Transverse colon (tissue), 4 donors: ENCODE measurements at regions not wholly inside any gene's neighbourhood (a gene's known extent, or its start where the extent isn't known, plus 50 kb on each side); places are given as distances from the start of the nearest gene placed in this dataset.

ENCODE experiments used
- DNase-seq: peaks from one replicate; pipeline ENCODE4 v3.0.0-alpha.2; 2019
- H3K27ac ChIP-seq, 4 donors: fragments of 200-600 bp; sonication (generic); 2 replicates each; pipeline ENCODE4 v1.5.1; 2016 to 2018; ENCODE audit warnings: inconsistent platforms in 4 of 4
- H3K27me3 ChIP-seq: fragments of 200-600 bp; sonication (generic); 2 replicates; pipeline ENCODE4 v1.5.1; 2017; ENCODE audit warnings: inconsistent platforms
- H3K36me3 ChIP-seq, 4 donors: fragments of 200-600 bp; sonication (generic); 2 replicates each; pipeline ENCODE4 v1.5.1; 2017 to 2019; ENCODE audit warnings: inconsistent platforms in 4 of 4
- H3K4me1 ChIP-seq, 4 donors: fragments of 200-600 bp; sonication (generic); 2 replicates each; pipeline ENCODE4 v1.5.1; 2017 to 2020; ENCODE audit warnings: inconsistent platforms in 4 of 4
- H3K4me3 ChIP-seq, 4 donors: fragments of 200-600 bp; sonication (generic); 1 replicate in 1 of 4; 2 replicates in 3 of 4; pipeline versions ENCODE4 v1.5.1 to v1.6.1; 2017 to 2019; ENCODE audit warnings: inconsistent platforms in 4 of 4
- H3K9me3 ChIP-seq, 2 donors: fragments of 200-600 bp; sonication (generic); 2 replicates each; pipeline ENCODE4 v1.5.1; 2017 to 2019; ENCODE audit warnings: inconsistent platforms in 2 of 2
- EP300 ChIP-seq: sonication (generic); formaldehyde crosslinking; IDR thresholded peaks from one replicate; pipeline ENCODE4 v1.6.1; 2017; ENCODE audit warnings: antibody characterized with exemption, low read depth
- POLR2A ChIP-seq: fragments of 450-650 bp; IDR thresholded peaks from one replicate; pipeline ENCODE4 v1.6.1; 2016; ENCODE audit warnings: antibody characterized with exemption, mild to moderate bottlenecking, moderate library complexity
- POLR2AphosphoS5 ChIP-seq, 3 donors: sonication (generic); formaldehyde crosslinking; IDR thresholded peaks; one replicate each; pipeline ENCODE4 v1.6.1; 2016; ENCODE audit warnings: antibody characterized with exemption in 3 of 3
- WGBS, 2 donors: methylation state at CpG; one replicate each; pipeline ENCODE4 v1.1.5; 2018; ENCODE audit warnings: low coverage in 1 of 2; 5-methylcytosine and 5-hydroxymethylcytosine counted together
- in situ Hi-C, 4 donors: fragments of 200-750 bp; cut with MboI; loops; one replicate each; pipeline versions ENCODE4 v1.15.0 to v1.15.1; 2017; ENCODE audit warnings: low sequenced_read_pairs in 3 of 4, low pct_ligation_motif_present in 1 of 4, low pct_unique_long_range_greater_than_20kb in 1 of 4
- intact Hi-C: fragments of 100-400 bp; cut with DNase I; formaldehyde crosslinking; loops from one replicate; pipeline ENCODE4 v1.15.1; 2023; ENCODE audit warnings: low total_unique reads
- TF ChIP-seq, protein P1 (sequence below), 5 experiments: fragments of 200-600 bp in 3 of 5; fragments of 450-650 bp in 2 of 5; sonication (generic) in 3 of 5; IDR thresholded peaks; 1 replicate in 2 of 5; 2 replicates in 3 of 5; pipeline ENCODE4 v1.5.1; 2016 to 2017; ENCODE audit warnings: antibody characterized with exemption in 5 of 5, inconsistent platforms in 3 of 5, mild to moderate bottlenecking in 2 of 5, moderate library complexity in 1 of 5

DNA sequence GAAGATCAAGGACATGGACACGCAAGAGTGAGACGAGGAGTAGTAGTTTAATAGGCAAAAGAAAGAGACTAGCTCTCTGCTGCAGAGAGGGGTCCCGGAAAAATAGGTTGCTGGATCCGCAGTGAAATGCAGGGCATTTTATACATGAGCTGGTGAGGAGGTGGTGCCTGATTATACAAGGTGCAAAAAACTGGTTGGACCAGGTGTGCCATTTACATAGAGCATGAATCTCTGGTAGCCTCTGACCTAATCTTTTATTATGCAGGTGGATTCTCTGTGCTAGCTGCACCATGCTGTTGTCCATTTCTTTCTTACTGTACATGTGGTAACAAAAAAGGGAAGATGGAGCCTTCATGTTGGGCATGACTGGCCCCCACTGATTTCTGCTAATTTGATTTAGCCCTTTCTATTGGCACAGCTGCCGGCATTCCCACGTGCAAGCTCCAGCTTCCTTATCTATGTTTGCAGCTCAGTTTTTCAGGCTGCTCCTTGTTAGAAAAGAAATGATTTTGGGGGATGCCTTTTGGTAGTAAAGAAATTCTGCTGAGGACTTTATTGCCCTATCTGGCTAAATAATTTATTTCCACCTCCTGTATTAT, 548.1 kb downstream of the BRINP3 start:
- WGBS, 2 donors: 79 to 85% methylated on average over 5 to 6 of the region's 6 CpGs
- TF ChIP-seq, protein P1, sequence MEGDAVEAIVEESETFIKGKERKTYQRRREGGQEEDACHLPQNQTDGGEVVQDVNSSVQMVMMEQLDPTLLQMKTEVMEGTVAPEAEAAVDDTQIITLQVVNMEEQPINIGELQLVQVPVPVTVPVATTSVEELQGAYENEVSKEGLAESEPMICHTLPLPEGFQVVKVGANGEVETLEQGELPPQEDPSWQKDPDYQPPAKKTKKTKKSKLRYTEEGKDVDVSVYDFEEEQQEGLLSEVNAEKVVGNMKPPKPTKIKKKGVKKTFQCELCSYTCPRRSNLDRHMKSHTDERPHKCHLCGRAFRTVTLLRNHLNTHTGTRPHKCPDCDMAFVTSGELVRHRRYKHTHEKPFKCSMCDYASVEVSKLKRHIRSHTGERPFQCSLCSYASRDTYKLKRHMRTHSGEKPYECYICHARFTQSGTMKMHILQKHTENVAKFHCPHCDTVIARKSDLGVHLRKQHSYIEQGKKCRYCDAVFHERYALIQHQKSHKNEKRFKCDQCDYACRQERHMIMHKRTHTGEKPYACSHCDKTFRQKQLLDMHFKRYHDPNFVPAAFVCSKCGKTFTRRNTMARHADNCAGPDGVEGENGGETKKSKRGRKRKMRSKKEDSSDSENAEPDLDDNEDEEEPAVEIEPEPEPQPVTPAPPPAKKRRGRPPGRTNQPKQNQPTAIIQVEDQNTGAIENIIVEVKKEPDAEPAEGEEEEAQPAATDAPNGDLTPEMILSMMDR (IDR thresholded peaks at IDR 0.05): no peak
- TF ChIP-seq POLR2AphosphoS5 (IDR thresholded peaks at IDR 0.05) (no peak), POLR2A (no peak), EP300 (no peak)
- intact Hi-C loops (no loop called here), in situ Hi-C loops (no loop called here)
- no peaks in the 10 kb centered on the region for H3K4me1 ChIP-seq
- no peaks in the 10 kb centered on the region for H3K27me3 ChIP-seq
- peaks cover 3 to 5% of the 10 kb centered on the region in 2 donors for H3K9me3 ChIP-seq
- H3K4me3 ChIP-seq: no peak overlapping the region
- no peak for DNase-seq
- H3K27ac ChIP-seq: no peak overlapping the region
- H3K36me3 ChIP-seq: no peaks in the 10 kb centered on the region

DNA sequence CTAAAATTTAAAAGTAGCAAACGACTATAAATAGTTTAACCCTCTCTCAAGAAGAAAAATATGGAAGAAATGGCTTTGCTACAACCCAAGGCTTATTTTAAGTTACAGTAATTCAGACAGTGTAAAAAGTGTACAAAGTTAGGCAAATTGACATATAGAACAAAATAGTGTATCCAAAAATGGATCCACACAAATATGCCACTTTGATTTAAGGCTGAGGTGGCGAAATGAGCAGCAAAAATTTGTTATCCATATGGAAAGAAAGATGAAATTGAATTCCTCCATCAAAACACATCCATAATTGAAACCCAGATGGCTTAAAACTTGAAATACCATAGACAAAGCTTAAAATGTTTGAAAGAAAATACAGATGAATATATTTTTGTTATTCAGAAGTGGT, 540.8 kb downstream of the BRINP3 start:
- Histone ChIP-seq H3K4me3 (no peak overlapping the region), H3K36me3 (no peaks in the 10 kb centered on the region), H3K27me3 (no peaks in the 10 kb centered on the region), H3K9me3 (no peaks in the 10 kb centered on the region), H3K4me1 (no peaks in the 10 kb centered on the region), H3K27ac (no peak overlapping the region)
- DNase-seq: no peak
- intact Hi-C loops (no loop called here), in situ Hi-C loops (no loop called here)
- TF ChIP-seq, protein P1 (IDR thresholded peaks at IDR 0.05): no peak
- TF ChIP-seq POLR2A: no peak
- TF ChIP-seq EP300: no peak
- TF ChIP-seq POLR2AphosphoS5 (IDR thresholded peaks at IDR 0.05): no peak
- 52 to 66% methylated on average over 2 of the region's 2 CpGs for WGBS, 2 donors

DNA sequence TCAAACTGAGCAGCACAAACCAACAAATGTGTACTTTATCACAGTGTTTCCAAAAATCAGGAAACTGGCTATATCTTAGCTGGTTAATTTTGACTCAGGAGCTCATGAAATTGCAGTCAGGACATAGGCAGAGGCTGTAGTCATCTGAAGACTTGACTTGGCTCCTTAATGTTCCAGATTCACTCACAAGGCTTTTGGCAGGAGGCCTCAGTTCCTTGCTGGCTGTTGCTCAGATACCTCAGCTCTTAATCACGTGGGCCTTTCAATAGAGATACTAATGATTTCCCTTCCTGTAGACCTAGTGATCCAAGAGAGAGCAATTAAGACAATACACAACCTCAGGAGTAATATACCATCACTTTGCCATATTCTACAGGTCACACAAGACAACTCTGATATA, 537.7 kb downstream of the BRINP3 start:
- DNase-seq: no peak
- no peaks in the 10 kb centered on the region for H3K9me3 ChIP-seq
- no peaks in the 10 kb centered on the region for H3K27me3 ChIP-seq
- H3K4me3 ChIP-seq: no peak overlapping the region
- H3K4me1 ChIP-seq: no peaks in the 10 kb centered on the region
- in situ Hi-C loops (no loop called here), intact Hi-C loops (no loop called here)
- TF ChIP-seq POLR2A: no peak
- TF ChIP-seq, protein P1 (IDR thresholded peaks at IDR 0.05): no peak
- TF ChIP-seq POLR2AphosphoS5 (IDR thresholded peaks at IDR 0.05): no peak
- no peak for TF ChIP-seq EP300
- no peak overlapping the region for H3K27ac ChIP-seq
- no peaks in the 10 kb centered on the region for H3K36me3 ChIP-seq
- 15 to 22% methylated on average over 1 of the region's 1 CpG for WGBS, 2 donors

DNA sequence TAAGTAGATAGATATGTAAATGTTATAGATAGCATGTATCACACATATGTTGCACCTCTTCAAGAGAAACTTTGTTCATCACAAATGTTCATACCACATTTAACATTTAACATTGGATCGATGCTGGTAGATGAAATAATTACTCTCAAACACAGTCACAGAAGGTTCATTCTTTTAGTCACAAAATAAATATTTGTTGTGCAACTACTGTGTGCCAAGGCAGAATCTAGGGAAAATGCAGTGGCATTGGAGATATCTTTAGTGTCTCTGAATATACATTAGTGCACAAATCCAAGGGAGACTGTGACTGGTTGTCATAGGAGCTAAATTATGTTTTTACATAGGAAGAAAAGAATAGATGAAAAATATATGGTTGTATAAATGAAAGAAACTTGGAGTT, 535.7 kb downstream of the BRINP3 start:
- Histone ChIP-seq H3K9me3 (no peaks in the 10 kb centered on the region), H3K27me3 (no peaks in the 10 kb centered on the region), H3K36me3 (no peaks in the 10 kb centered on the region), H3K4me1 (no peaks in the 10 kb centered on the region), H3K4me3 (no peak overlapping the region), H3K27ac (no peak overlapping the region)
- TF ChIP-seq POLR2AphosphoS5 (IDR thresholded peaks at IDR 0.05) (no peak), EP300 (no peak), POLR2A (no peak)
- TF ChIP-seq, protein P1 (IDR thresholded peaks at IDR 0.05): no peak
- in situ Hi-C loops: no loop called here
- WGBS, 2 donors: 40 to 67% methylated on average over 1 of the region's 1 CpG
- intact Hi-C loops: no loop called here
- no peak for DNase-seq
